GM12873 (cell line): ENCODE measurements at regions not wholly inside any gene's neighbourhood (a gene's known extent, or its start where the extent isn't known, plus 50 kb on each side); places are given as distances from the start of the nearest gene placed in this dataset.

Experiments used
- CTCF ChIP-seq: IDR thresholded peaks from 2 replicates; pipeline ENCODE4 v1.5.1; 2012; ENCODE audit warnings: low read depth, mild to moderate bottlenecking, moderate library complexity, low read length, control low read depth; ENCODE audit not compliant: insufficient read depth; ENCODE audit errors: missing control alignments

DNA sequence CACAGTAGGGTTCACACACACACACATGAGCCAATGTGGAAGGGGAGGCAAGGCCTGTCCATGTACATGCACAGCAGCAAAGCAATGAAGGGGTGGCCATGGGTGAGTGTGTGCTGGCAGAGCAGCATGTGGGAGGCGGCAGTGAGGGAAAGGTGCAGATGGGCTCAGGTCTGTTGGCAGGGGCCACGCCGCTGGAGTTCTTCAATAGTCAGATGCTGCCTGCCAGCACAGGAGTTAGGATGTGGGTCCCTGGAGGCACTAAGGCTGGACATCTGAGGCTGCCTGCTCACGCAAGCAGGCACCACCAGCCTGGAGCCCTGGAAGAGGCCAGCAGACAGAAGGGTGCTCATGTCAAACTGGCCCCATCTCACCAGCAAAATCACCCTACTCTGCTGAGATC, 1304.9 kb downstream of the DSC3 start:
- no peak for TF ChIP-seq CTCF

DNA sequence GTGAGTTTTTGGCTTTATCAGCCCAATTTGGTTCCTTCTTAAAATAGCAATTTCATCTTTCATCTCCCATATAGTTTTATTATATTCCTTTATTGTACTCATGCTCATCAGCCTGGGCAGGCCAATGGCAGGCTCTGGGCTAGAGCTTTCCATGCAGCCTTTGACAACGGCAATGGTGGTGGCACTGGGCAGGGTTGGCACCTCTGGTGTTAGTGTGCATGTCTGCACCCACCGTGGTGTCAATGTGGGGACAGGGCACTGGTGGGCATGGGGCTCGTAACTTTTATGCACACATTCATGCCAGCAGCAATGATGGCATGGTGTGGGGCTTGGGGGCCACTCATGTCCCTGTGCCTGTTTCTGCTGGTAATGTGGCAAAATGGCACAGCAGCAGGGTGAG, 1305.4 kb downstream of the DSC3 start:
- no peak for TF ChIP-seq CTCF

DNA sequence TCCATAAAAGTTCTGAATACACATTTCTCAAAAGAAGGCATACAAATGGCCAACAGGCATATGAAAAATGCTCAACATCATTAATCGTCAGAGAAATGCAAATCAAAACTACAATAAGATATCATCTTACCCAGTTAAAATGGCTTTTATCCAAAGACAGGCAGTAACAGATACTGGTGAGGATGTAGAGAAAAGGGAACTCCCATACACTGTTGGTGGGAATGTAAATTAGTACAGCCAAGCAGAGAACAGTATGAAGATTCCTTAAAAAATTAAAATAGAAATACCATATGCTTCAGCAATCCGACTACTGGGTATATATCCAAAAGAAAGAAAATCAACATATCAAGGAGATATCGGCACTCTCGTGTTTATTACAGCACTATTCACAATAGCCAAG, 1312.5 kb downstream of the DSC3 start:
- TF ChIP-seq CTCF: no peak

DNA sequence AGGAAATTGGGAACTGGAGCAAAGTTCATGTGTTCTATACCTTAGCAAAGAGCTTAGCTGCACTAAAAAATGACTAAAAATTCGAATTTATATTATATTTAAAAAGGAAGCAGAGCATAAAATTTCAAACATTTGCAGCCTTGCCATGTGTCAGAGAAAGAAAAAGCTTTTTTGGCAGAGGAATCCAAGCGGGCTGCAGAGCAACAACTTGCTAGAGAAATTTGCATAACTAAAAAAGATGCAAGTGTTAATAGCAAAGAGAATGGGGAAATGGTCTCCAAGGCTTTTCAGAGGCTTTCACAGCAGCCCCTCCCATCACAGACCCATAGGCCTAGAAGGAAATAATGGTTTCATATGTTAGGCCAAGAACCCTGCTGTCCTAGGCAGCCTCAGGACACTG, 1315.9 kb downstream of the DSC3 start:
- TF ChIP-seq CTCF: no peak

DNA sequence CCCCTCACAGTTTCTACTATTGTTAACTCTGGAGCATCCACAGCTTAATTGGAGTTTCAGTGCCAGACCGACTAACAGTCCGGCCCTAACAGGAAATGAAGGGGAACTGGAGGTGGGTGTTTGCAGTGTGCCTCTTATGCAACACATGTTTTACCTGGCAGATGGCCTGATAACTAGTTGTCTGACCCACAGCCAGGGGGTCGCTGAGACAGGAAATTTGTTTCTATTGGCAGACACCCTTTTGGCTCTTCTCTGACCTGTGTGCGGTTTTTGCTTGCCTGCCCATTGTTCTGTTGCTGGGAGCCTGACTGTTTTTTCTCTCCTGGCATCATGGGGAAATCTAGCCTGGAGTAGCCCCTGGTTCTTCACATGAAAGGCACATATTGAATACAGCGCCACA, 1329.8 kb downstream of the DSC3 start:
- TF ChIP-seq CTCF: no peak

DNA sequence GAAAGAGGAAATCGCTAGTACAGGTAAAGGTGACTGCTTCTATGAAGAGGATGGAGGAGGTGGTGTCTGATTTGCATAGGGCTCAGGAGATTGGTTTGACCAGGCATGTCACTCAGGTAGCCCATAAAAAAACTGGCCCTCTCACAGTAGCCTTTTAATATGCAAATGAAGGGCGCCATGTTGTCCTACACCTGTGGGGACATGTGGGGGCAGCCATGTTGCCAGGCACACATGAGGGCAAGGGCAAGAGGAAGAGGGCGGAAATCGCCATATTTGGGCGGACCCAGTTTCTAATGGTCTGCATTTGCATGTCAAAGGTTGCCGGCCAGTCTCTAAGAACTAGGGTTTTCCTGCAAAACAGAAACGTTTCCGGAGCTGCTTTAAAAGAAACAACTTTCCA, 1330.6 kb downstream of the DSC3 start:
- TF ChIP-seq CTCF: no peak

GRCh38 chr18:29693334-29693733, 1349.2 kb downstream of the DSC3 start:
- TF ChIP-seq CTCF: no peak

DNA sequence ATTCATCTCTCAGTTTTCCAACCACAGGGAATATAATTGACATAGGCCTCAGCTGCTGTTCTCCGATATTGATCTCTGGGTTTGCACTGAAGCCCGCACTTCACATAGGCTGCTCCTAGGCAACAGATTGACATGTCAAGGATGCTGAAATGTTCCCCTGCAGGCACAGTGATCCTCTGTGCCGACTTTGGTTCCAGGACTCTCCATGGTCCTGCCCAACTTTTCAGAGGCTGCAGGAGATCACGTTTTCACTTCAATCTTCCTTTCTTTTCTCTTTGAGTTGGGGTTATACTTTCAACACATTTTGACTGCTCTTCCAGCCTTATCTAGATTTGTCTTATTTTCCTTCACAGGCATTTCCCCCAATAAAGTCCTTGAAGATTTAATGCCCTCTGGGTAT, 1361.0 kb downstream of the DSC3 start:
- TF ChIP-seq CTCF: no peak
